T-helper 17 cell (primary cell): ENCODE measurements at regions not wholly inside any gene's neighbourhood (a gene's known extent, or its start where the extent isn't known, plus 50 kb on each side); places are given as distances from the start of the nearest gene placed in this dataset.

Experiments
- ATAC-seq: fragments of 150-1000 bp; cut with Tn5 transposase; 2 replicates; pipeline ENCODE4 v1.10.0; 2021; ENCODE audit warnings: mild to moderate bottlenecking, moderate library complexity
- DNase-seq, 3 donors: peaks; one replicate each; pipeline versions ENCODE4 v3.0.0 to v3.0.0-alpha.2; 2020 to 2021
- H3K9me3 ChIP-seq: one replicate; pipeline ENCODE4 v1.7.0; 2013; ENCODE audit warnings: low read length, mild to moderate bottlenecking; ENCODE audit not compliant: control insufficient read depth, poor library complexity, severe bottlenecking
- H3K27ac Mint-ChIP-seq: one replicate; pipeline ENCODE4 v1.8.0; 2022; ENCODE audit warnings: mild to moderate bottlenecking, moderate library complexity, mixed read lengths
- H3K27me3 Mint-ChIP-seq: one replicate; pipeline ENCODE4 v1.8.0; 2022; ENCODE audit warnings: mixed read lengths
- H3K36me3 Mint-ChIP-seq: one replicate; pipeline ENCODE4 v1.8.0; 2022; ENCODE audit warnings: low read depth, mixed read lengths
- H3K4me1 Mint-ChIP-seq: one replicate; pipeline ENCODE4 v1.8.0; 2022; ENCODE audit warnings: mild to moderate bottlenecking, mixed read lengths
- H3K4me3 Mint-ChIP-seq: one replicate; pipeline ENCODE4 v1.8.0; 2022; ENCODE audit warnings: mild to moderate bottlenecking, moderate library complexity, mixed read lengths

GRCh38 chr2:237160271-237160919 lies 74.7 kb downstream of the COPS8 start:
- DNase-seq (no peak), ATAC-seq (no peak)
- Mint-ChIP-seq H3K27ac (no peak overlapping the region), H3K4me1 (peaks cover 9% of the 10 kb centered on the region), H3K4me3 (no peak overlapping the region), H3K36me3 (peaks cover 7% of the 10 kb centered on the region), H3K27me3 (peaks cover 29% of the 10 kb centered on the region)
- no peaks in the 10 kb centered on the region for H3K9me3 ChIP-seq

DNA sequence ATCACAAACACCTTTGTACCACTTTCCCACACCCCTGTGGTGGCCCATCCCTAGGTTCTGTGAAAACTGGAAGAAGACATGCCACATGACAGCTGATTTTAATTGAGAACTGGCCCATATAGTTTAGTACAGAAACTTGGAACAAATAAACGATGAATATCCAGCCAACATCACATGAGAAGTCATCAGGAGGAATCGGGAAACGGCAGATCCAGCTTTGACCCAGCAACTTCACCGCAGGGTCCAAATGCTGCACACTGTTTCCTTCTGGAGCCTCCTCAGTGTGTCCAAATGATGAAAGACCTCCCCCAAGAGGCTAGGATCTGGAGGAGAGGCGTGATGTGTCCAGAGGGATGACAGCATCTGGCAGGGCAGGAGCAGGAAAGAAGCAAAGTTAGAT lies 75.5 kb downstream of the COPS8 start:
- no peak for ATAC-seq
- H3K9me3 ChIP-seq, result no peaks in the 10 kb centered on the region
- peaks cover 36% of the 10 kb centered on the region for H3K27me3 Mint-ChIP-seq
- H3K36me3 Mint-ChIP-seq, result peaks cover 8% of the 10 kb centered on the region
- peaks cover 9% of the 10 kb centered on the region for H3K4me1 Mint-ChIP-seq
- DNase-seq, result no peak
- no peak overlapping the region for H3K4me3 Mint-ChIP-seq
- H3K27ac Mint-ChIP-seq, result no peak overlapping the region

DNA sequence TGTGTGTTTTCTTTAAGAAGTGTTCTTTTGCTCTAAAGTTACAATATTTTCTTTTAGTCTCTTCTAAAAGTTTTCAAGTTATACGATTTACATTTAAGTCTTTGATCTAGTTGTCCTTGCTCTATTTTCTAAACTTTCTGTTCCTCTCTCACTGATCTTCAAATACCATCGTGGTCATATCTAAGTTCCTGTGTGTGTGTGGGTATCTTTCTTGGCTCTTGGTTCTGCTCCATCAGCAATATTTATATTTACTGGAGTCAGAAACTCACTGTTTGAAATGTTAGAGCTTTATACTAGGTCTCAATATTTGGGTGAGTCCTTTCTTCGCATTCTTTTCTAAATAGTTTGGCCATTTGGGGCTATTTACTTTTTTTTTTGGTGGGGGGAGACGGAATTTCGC lies 77.3 kb downstream of the COPS8 start:
- peak overlapping the region; percentile 2 for H3K27ac Mint-ChIP-seq
- peaks cover 8% of the 10 kb centered on the region for H3K36me3 Mint-ChIP-seq
- peaks cover 9% of the 10 kb centered on the region for H3K4me1 Mint-ChIP-seq
- H3K9me3 ChIP-seq, result no peaks in the 10 kb centered on the region
- no peak for ATAC-seq
- no peak overlapping the region for H3K4me3 Mint-ChIP-seq
- H3K27me3 Mint-ChIP-seq, result peaks cover 44% of the 10 kb centered on the region
- DNase-seq, result no peak

DNA sequence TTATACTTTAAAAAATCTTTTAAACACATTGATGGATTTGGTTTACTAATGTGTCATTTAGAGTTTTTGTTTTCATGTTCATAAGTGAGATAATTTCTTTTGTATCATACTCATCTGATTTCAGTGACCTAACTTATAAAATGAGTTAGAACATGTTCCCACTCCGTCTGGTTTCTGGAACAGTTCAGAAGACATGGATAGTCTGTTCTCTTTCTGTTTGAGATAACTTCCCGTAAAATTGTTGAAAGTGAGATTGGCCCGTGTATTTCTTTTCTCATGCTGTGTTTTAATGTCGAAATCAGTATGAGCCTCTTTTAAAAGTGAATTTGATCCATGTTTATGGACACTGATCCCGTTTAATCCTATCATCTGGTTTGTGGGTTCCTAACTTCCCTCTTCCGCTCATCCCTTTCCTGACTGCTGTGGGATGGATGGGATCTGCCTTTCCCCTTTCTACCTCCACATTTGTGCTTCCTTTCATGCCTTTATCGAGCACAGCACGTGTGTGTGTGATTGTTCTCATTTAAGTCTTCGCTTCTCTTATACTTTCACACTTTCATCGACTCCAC lies 78.9 kb downstream of the COPS8 start:
- peaks cover 5% of the 10 kb centered on the region for H3K4me1 Mint-ChIP-seq
- no peak overlapping the region for H3K4me3 Mint-ChIP-seq
- peaks cover 44% of the 10 kb centered on the region for H3K27me3 Mint-ChIP-seq
- H3K9me3 ChIP-seq, result no peaks in the 10 kb centered on the region
- no peak overlapping the region for H3K27ac Mint-ChIP-seq
- peaks cover 8% of the 10 kb centered on the region for H3K36me3 Mint-ChIP-seq
- ATAC-seq, result no peak
- no peak for DNase-seq

DNA sequence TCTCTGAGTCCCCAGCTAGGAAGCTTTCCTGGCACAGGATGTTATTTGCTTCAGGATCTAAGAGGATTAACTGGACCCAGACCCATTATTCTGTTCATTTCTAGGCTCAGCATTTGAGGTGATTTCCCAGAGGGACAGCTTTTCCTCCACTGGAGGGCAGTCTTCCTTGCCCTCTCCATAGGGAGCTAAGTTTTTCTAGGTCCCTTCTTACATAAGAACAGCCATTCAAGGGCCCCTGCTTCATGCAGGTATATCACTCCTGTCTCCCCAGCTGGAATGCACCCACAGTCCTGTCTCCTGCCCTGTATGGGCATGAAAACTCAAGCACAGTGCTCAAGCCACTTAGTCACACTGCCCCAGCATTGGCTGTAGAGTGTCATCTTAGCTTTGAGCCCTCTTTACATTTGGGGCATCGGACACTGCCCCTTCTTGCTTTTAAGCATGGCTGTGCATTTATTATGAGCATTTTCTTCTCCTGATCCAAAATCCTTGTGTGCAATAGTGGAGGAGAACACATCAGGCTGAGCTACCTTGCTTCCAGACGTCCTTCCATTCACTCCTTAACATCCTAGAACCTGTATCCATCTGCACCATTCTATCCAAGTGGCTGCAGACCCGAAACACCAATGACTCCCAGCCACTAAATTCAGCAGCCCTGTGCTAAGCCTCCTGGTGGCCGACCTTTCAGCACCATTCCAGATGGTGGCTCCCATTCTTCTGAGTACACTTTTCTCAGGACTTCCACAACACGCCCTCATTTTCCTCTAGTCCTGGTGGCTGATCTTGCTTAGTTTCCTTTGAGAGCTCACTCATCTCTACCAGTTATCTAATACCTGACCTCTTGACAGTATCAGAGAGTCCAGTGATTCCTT lies 80.0 kb downstream of the COPS8 start:
- H3K27ac Mint-ChIP-seq, result no peak overlapping the region
- H3K4me1 Mint-ChIP-seq, result peaks cover 5% of the 10 kb centered on the region
- H3K9me3 ChIP-seq, result no peaks in the 10 kb centered on the region
- peaks cover 44% of the 10 kb centered on the region for H3K27me3 Mint-ChIP-seq
- H3K36me3 Mint-ChIP-seq, result peaks cover 8% of the 10 kb centered on the region
- DNase-seq (no peak), ATAC-seq (no peak)
- H3K4me3 Mint-ChIP-seq, result no peak overlapping the region

DNA sequence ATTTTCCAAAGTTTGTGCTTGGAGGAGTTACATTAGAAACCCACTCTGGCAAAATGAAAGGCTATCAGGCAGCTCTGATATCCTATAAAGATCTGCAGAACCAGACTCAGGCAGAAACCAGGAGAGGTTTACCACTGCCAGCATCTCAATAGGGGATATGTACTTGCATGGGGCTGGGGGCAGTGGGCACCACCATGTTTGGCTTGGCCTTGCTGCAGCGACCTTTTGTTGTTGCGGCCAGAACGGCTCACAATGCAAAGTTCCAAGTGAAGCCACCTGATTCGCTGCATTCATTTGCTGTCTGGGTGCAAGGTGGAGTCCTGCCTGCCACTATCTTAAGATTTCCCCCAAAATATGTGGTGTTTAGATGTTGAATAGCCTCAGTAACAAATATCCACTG lies 81.3 kb downstream of the COPS8 start:
- Mint-ChIP-seq H3K4me3 (no peak overlapping the region), H3K4me1 (peaks cover 3% of the 10 kb centered on the region), H3K36me3 (peaks cover 8% of the 10 kb centered on the region), H3K27ac (no peak overlapping the region), H3K27me3 (peaks cover 41% of the 10 kb centered on the region)
- H3K9me3 ChIP-seq, result no peaks in the 10 kb centered on the region
- DNase-seq (no peak), ATAC-seq (no peak)

- DNase-seq (no peak), ATAC-seq (no peak)
- Mint-ChIP-seq H3K27ac (no peak overlapping the region), H3K4me3 (no peak overlapping the region), H3K27me3 (peaks cover 39% of the 10 kb centered on the region), H3K36me3 (peaks cover 8% of the 10 kb centered on the region), H3K4me1 (peaks cover 3% of the 10 kb centered on the region)
- H3K9me3 ChIP-seq, result no peaks in the 10 kb centered on the region
These were observed 82.2 kb downstream of the COPS8 start for GRCh38 chr2:237167934-237168333.

DNA sequence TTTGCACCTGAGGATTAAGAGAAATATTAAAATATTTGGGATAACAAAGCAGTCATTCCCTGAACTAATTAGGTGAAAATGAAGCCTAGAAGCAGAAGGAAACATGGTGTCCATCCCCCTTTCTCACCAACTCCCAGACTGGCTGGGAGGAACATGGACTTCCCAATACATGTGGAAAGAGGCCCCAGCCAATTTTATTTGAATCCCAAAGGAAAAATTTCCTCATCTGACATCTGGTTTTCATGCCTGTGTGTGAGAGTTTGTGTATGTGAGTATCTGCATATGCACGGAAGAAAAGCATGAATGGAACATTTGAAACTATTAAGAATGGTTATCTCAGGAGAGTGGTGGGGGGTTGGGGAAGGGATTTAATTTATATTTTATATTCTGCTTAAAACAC lies 84.3 kb downstream of the COPS8 start:
- no peak overlapping the region for H3K4me3 Mint-ChIP-seq
- H3K36me3 Mint-ChIP-seq, result peaks cover 2% of the 10 kb centered on the region
- ATAC-seq (no peak), DNase-seq (no peak)
- peaks cover 29% of the 10 kb centered on the region for H3K27me3 Mint-ChIP-seq
- no peaks in the 10 kb centered on the region for H3K4me1 Mint-ChIP-seq
- H3K27ac Mint-ChIP-seq, result no peak overlapping the region
- H3K9me3 ChIP-seq, result no peaks in the 10 kb centered on the region

- H3K36me3 Mint-ChIP-seq, result no peaks in the 10 kb centered on the region
- peaks cover 27% of the 10 kb centered on the region for H3K27me3 Mint-ChIP-seq
- DNase-seq (no peak), ATAC-seq (no peak)
- no peak overlapping the region for H3K4me3 Mint-ChIP-seq
- no peaks in the 10 kb centered on the region for H3K4me1 Mint-ChIP-seq
- H3K9me3 ChIP-seq, result no peaks in the 10 kb centered on the region
- H3K27ac Mint-ChIP-seq, result no peak overlapping the region
These were observed 85.7 kb downstream of the COPS8 start for GRCh38 chr2:237171396-237171795.

DNA sequence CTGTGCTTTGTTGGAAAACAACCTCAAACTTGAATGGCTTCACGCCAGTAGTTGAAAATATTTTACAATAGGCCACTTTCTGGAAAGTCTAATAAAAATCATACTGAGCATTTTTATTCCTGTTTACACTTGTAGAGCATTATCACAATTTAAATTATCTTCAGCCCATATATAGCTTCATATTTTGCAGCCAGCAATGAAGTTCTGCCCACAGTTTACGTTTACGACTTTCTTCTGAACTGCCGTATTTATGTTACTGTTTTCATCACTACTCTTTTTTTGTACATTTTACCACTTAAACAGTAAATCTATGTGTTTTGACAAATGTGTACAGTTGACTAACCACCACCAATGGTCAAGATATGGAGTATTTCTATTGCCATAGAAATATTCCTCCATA lies 86.2 kb downstream of the COPS8 start:
- no peak for DNase-seq
- no peaks in the 10 kb centered on the region for H3K9me3 ChIP-seq
- no peak for ATAC-seq
- no peak overlapping the region for H3K27ac Mint-ChIP-seq
- H3K4me1 Mint-ChIP-seq, result no peaks in the 10 kb centered on the region
- peaks cover 22% of the 10 kb centered on the region for H3K27me3 Mint-ChIP-seq
- no peak overlapping the region for H3K4me3 Mint-ChIP-seq
- H3K36me3 Mint-ChIP-seq, result no peaks in the 10 kb centered on the region

DNA sequence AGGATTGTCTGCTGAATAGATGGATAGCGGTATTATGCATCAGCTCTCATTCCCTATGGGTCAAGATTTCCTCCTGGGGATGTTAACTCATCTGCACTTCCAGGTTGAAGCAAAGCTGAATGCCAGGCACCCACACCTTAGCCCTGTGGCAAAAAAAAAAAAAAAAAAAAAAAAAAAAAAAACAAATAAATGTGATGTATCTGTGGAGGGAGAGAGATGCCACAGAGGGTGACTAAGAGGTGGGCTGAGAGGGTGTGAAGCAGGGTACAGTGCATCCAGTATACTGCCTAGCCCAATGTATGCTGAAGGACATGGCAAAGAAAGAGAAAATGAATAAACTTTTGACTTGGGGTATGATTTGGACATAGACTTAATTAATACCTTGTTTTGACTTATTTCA lies 91.4 kb downstream of the COPS8 start:
- Mint-ChIP-seq H3K36me3 (peaks cover 2% of the 10 kb centered on the region), H3K4me3 (no peak overlapping the region), H3K27me3 (peaks cover 45% of the 10 kb centered on the region)

DNA sequence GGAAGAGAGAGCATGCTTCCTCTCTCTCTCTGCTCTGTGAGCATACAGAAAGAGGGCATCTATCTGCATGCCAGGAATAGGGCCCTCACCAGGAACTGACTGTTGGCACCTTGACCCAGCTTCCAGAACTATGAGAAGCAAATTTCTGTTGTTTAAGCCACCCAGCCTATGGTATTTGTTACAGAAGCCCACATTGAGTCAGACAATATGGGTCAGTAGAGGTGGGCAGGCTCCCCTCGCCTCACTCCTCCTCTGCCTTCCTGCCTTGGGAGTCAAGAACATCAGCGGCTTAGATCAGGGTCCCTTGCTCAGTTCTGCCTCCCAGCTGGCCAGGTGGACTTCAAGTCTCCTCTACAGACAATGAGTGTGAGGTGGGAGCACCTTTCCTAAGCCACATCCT lies 92.3 kb downstream of the COPS8 start:
- no peak for ATAC-seq
- H3K9me3 ChIP-seq, result no peaks in the 10 kb centered on the region
- Mint-ChIP-seq H3K27ac (no peak overlapping the region), H3K4me1 (peaks cover 3% of the 10 kb centered on the region), H3K4me3 (no peak overlapping the region), H3K36me3 (peaks cover 2% of the 10 kb centered on the region), H3K27me3 (peaks cover 55% of the 10 kb centered on the region)
- DNase-seq, result no peak

More for the DNA sequence above, 91.4 kb downstream of the COPS8 start:
- peak overlapping the region; percentile 39 for H3K27ac Mint-ChIP-seq
- H3K9me3 ChIP-seq, result no peaks in the 10 kb centered on the region
- DNase-seq (no peak), ATAC-seq (no peak)
- H3K4me1 Mint-ChIP-seq, result peaks cover 3% of the 10 kb centered on the region

DNA sequence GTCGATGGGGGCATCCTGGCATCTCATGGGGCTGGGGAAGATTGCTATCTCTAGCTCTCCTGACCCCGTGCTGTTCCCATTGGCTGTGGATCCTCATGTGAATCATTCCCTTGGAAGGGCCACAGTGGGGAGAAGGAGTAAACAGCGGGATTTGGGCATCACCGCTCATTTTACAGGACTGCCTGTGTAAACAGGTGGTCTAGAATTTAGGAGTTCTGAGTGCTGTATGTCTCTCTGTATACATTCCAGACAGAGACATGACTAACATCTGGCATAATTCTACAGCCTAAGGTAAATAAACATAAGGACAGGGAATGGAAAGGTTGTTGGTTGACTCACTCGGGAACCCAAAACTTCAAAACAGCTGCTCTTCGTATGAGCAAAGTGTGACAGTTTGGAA lies 92.7 kb downstream of the COPS8 start:
- peaks cover 58% of the 10 kb centered on the region for H3K27me3 Mint-ChIP-seq
- ATAC-seq (no peak), DNase-seq (no peak)
- peaks cover 2% of the 10 kb centered on the region for H3K36me3 Mint-ChIP-seq
- H3K4me1 Mint-ChIP-seq, result peaks cover 3% of the 10 kb centered on the region
- H3K27ac Mint-ChIP-seq, result no peak overlapping the region
- H3K9me3 ChIP-seq, result no peaks in the 10 kb centered on the region
- no peak overlapping the region for H3K4me3 Mint-ChIP-seq
